Neural crest cell (in vitro differentiated cells): ENCODE measurements at regions not wholly inside any gene's neighbourhood (a gene's known extent, or its start where the extent isn't known, plus 50 kb on each side); places are given as distances from the start of the nearest gene placed in this dataset.

Experiments used
- DNase-seq: peaks from one replicate; pipeline ENCODE4 v3.0.0; 2021; ENCODE audit warnings: low read depth, mixed read lengths, low spot score
- H3K27ac Mint-ChIP-seq: one replicate; pipeline ENCODE4 v1.8.0; 2021; ENCODE audit warnings: mild to moderate bottlenecking, mixed read lengths; ENCODE audit not compliant: unreplicated experiment
- H3K27me3 Mint-ChIP-seq: 2 replicates; pipeline ENCODE4 v1.8.0; 2021; ENCODE audit warnings: low read depth, mild to moderate bottlenecking, mixed read lengths
- H3K36me3 Mint-ChIP-seq: 2 replicates; pipeline ENCODE4 v1.8.0; 2021; ENCODE audit warnings: low read depth, mild to moderate bottlenecking, mixed read lengths
- H3K4me1 Mint-ChIP-seq: 2 replicates; pipeline ENCODE4 v1.8.0; 2021; ENCODE audit warnings: mixed read lengths
- H3K4me3 Mint-ChIP-seq: one replicate; pipeline ENCODE4 v1.8.0; 2021; ENCODE audit warnings: mild to moderate bottlenecking, mixed read lengths
- H3K9me3 Mint-ChIP-seq: 2 replicates; pipeline ENCODE4 v1.8.0; 2021; ENCODE audit warnings: mixed read lengths
- TF ChIP-seq, protein P1 (sequence below): fragments of 200-600 bp; sonication (generic); conservative IDR thresholded peaks from 2 replicates; pipeline ENCODE4 v1.5.0; 2021; ENCODE audit warnings: antibody characterized with exemption, mild to moderate bottlenecking

DNA sequence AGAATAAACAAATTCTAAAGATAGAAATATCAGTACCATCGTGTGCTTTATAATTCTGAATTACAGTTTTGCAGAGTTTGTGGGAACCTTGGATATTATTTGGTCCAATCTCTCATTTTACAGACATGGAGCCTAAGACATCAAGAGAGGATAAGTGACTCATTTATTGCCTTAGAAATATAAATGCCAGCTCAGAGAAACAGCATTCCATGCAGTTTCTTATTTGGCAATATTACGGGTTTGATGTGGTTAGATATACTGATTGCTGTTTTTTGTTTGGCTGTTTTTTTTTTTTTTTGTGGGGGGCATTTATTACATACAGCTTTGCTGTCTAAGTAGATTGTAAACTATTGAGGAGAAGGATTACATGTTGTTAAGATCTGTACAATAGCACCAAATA, 1241.1 kb upstream of the LRRTM1 start:
- Mint-ChIP-seq H3K27ac (no peak overlapping the region), H3K36me3 (no peaks in the 10 kb centered on the region), H3K4me1 (no peaks in the 10 kb centered on the region), H3K4me3 (no peak overlapping the region), H3K27me3 (no peaks in the 10 kb centered on the region), H3K9me3 (no peaks in the 10 kb centered on the region)
- no peak for DNase-seq
- TF ChIP-seq, protein P1, sequence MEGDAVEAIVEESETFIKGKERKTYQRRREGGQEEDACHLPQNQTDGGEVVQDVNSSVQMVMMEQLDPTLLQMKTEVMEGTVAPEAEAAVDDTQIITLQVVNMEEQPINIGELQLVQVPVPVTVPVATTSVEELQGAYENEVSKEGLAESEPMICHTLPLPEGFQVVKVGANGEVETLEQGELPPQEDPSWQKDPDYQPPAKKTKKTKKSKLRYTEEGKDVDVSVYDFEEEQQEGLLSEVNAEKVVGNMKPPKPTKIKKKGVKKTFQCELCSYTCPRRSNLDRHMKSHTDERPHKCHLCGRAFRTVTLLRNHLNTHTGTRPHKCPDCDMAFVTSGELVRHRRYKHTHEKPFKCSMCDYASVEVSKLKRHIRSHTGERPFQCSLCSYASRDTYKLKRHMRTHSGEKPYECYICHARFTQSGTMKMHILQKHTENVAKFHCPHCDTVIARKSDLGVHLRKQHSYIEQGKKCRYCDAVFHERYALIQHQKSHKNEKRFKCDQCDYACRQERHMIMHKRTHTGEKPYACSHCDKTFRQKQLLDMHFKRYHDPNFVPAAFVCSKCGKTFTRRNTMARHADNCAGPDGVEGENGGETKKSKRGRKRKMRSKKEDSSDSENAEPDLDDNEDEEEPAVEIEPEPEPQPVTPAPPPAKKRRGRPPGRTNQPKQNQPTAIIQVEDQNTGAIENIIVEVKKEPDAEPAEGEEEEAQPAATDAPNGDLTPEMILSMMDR, result no peak

DNA sequence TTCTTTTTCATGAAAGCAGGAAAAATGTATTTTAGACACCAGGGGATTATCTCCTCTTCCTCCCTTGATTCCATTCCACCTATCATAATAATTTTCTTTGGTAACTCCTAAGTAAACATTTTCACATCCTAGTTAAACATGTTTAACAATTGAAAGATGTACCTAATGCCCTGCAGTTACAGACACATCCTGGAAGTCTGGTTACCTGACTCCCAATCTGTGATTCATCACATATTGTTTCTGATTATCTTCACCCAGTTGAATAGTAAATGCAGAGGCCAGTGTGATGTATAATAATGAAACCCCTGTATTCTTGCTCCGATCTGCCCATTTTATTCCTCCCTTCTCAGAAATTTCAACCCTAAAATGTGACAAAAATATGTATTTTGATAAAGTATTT, 1237.6 kb upstream of the LRRTM1 start:
- Mint-ChIP-seq H3K9me3 (no peaks in the 10 kb centered on the region), H3K4me3 (no peak overlapping the region), H3K27ac (no peak overlapping the region), H3K27me3 (no peaks in the 10 kb centered on the region), H3K36me3 (no peaks in the 10 kb centered on the region), H3K4me1 (no peaks in the 10 kb centered on the region)
- DNase-seq, result no peak
- TF ChIP-seq, protein P1, result no peak

DNA sequence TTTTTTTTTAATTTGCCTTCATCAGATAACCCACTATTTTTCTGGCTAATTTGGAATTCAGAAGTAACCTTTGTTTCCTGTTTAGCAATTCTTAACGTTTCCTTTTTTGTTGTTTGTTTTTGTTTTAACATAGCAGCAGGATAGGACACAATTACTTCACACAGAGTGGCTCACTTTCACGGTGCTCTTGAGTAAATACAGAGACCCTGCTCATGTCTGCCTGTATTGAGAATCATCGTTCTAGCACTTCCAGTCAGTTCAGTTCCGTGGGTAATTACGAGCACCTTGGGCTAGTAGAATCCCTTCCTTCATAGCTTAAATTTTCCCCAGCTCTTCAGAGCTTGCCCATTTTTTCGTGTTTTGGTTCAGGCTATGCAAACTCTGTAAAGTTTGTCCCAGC, 1225.4 kb upstream of the LRRTM1 start:
- no peaks in the 10 kb centered on the region for H3K4me1 Mint-ChIP-seq

DNA sequence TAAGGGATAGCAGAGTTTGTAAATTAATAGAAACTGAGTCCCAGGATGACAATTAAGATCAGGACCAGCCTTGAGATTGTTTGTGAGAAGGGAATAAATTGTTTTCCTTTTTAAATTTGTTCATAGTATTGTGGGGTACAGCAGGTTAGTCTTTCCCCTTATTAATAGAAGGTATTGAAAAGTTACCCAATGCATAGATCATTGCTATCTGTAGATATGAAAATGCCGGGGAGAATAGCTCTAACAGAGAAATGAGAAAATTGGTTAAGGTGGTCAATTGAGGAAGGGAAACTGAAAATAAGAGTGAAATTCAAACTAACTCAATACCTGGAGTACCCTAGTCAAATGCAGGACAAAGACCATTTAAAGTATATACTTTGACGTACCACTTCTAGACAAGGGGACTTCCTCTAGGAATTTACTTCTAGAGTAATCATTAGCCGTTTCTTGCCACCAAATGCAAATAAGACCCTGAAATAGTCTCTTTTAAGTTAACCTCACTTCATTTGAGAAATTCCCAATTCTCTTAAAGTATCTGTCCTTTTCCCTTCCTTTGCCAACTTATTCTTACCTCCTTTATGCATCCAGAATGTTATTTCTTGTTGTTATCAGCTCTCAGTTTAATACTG, 1224.4 kb upstream of the LRRTM1 start:
- no peaks in the 10 kb centered on the region for H3K27me3 Mint-ChIP-seq
- TF ChIP-seq, protein P1, result no peak
- H3K4me3 Mint-ChIP-seq, result no peak overlapping the region
- no peaks in the 10 kb centered on the region for H3K36me3 Mint-ChIP-seq
- H3K4me1 Mint-ChIP-seq, result no peaks in the 10 kb centered on the region
- no peak for DNase-seq
- H3K9me3 Mint-ChIP-seq, result no peaks in the 10 kb centered on the region
- H3K27ac Mint-ChIP-seq, result no peak overlapping the region

More for the DNA sequence above, 1225.4 kb upstream of the LRRTM1 start:
- DNase-seq, result no peak
- Mint-ChIP-seq H3K9me3 (no peaks in the 10 kb centered on the region), H3K4me3 (no peak overlapping the region), H3K27me3 (no peaks in the 10 kb centered on the region), H3K36me3 (no peaks in the 10 kb centered on the region), H3K27ac (no peak overlapping the region)
- TF ChIP-seq, protein P1, result no peak

DNA sequence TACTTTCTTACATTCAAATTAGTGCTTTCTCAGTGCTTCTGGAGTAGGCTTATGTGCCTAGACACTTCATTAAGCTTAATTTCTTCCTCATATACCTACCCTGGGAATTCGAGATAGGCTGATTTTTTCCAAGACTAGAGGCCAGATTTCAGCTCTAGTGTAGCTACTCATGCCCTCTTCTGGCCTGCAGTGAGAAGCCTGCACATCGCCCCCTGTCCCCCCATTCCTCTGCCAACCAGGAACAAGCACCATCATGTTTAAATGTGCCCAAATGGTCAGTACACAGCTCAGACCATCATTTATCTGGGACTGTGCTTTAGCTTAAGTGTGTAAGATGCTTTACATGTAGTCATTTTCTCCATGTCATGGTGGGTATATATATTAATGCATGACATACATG, 1218.8 kb upstream of the LRRTM1 start:
- DNase-seq, result no peak
- H3K36me3 Mint-ChIP-seq, result no peaks in the 10 kb centered on the region
- H3K4me1 Mint-ChIP-seq, result peaks cover 3% of the 10 kb centered on the region
- TF ChIP-seq, protein P1, result no peak
- no peak overlapping the region for H3K27ac Mint-ChIP-seq
- H3K27me3 Mint-ChIP-seq, result no peaks in the 10 kb centered on the region
- H3K9me3 Mint-ChIP-seq, result no peaks in the 10 kb centered on the region
- H3K4me3 Mint-ChIP-seq, result no peak overlapping the region
